H1 (cell line): ENCODE measurements at regions not wholly inside any gene's neighbourhood (a gene's known extent, or its start where the extent isn't known, plus 50 kb on each side); places are given as distances from the start of the nearest gene placed in this dataset.

Source experiments
- CTCF ChIP-seq, 3 experiments: IDR thresholded peaks; 1 replicate in 2 of 3; 2 replicates in 1 of 3; pipeline versions ENCODE4 v1.5.1 to v1.6.1; 2011; ENCODE audit warnings: low read length in 3 of 3, mild to moderate bottlenecking in 3 of 3, inconsistent platforms in 2 of 3, low read depth in 1 of 3, moderate library complexity in 1 of 3; ENCODE audit not compliant: insufficient read depth in 1 of 3; ENCODE audit errors: control extremely low read depth in 1 of 3
- EZH2 ChIP-seq: fragments of 200-600 bp; sonication (generic); IDR thresholded peaks from 2 replicates; pipeline ENCODE4 v1.7.1; 2012; ENCODE audit warnings: low read depth, mild to moderate bottlenecking, moderate library complexity, low read length, inconsistent platforms; ENCODE audit not compliant: severe bottlenecking
- GABPA ChIP-seq: IDR thresholded peaks from 2 replicates; pipeline ENCODE4 v1.6.1; 2011; ENCODE audit warnings: mild to moderate bottlenecking, low read length, moderate library complexity, borderline replicate concordance; ENCODE audit not compliant: insufficient read depth
- JUN ChIP-seq: IDR thresholded peaks from 2 replicates; pipeline ENCODE4 v1.6.1; 2011; ENCODE audit warnings: low read depth, mild to moderate bottlenecking, improper control_type of control experiment, low read length
- USF2 ChIP-seq: IDR thresholded peaks from 2 replicates; pipeline ENCODE4 v1.6.1; 2011; ENCODE audit warnings: low read length, improper control_type of control experiment

- TF ChIP-seq CTCF (IDR thresholded peaks at IDR 0.05; ENCODE audit: control extremely low read depth in 1 of 3, insufficient read depth in 1 of 3, low read depth in 1 of 3, low read length in 3 of 3) = no peak
- no peak for TF ChIP-seq USF2
- no peak for TF ChIP-seq GABPA
- no peak for TF ChIP-seq JUN
- no peak for TF ChIP-seq EZH2
These were observed 116.4 kb upstream of the AGBL1 start for GRCh38 chr15:85963262-85963760.
